Mesothelial cell of epicardium (in vitro differentiated cells): ENCODE measurements at regions not wholly inside any gene's neighbourhood (a gene's known extent, or its start where the extent isn't known, plus 50 kb on each side); places are given as distances from the start of the nearest gene placed in this dataset.
A peak's percentile ranks its signal among the peaks of the same experiment; 100 is the strongest.

Source experiments
- DNase-seq, 2 experiments: peaks; one replicate each; pipeline ENCODE4 v3.0.0; 2021; ENCODE audit warnings: low spot score in 2 of 2; ENCODE audit not compliant: unreplicated experiment in 2 of 2
- H3K27ac Mint-ChIP-seq: 2 replicates; pipeline ENCODE4 v1.8.0; 2021; ENCODE audit warnings: mixed read lengths
- H3K27me3 Mint-ChIP-seq: 2 replicates; pipeline ENCODE4 v1.8.0; 2021; ENCODE audit warnings: low read depth, mixed read lengths
- H3K36me3 Mint-ChIP-seq: 2 replicates; pipeline ENCODE4 v1.8.0; 2021; ENCODE audit warnings: mixed read lengths
- H3K4me1 Mint-ChIP-seq: 2 replicates; pipeline ENCODE4 v1.8.0; 2021; ENCODE audit warnings: mixed read lengths
- H3K4me3 Mint-ChIP-seq: 2 replicates; pipeline ENCODE4 v1.8.0; 2021; ENCODE audit warnings: mild to moderate bottlenecking, moderate library complexity, mixed read lengths
- H3K9me3 Mint-ChIP-seq: 2 replicates; pipeline ENCODE4 v1.8.0; 2021; ENCODE audit warnings: mixed read lengths
- CTCF ChIP-seq: fragments of 200-600 bp; sonication (generic); IDR thresholded peaks from one replicate; pipeline ENCODE4 v1.5.0; 2021; ENCODE audit warnings: antibody characterized with exemption; ENCODE audit not compliant: unreplicated experiment

- H3K4me1 Mint-ChIP-seq: peaks cover 28% of the 10 kb centered on the region
- H3K27ac Mint-ChIP-seq: peak overlapping the region; percentile 3
- no peak for DNase-seq
- TF ChIP-seq CTCF: no peak
- H3K36me3 Mint-ChIP-seq: no peaks in the 10 kb centered on the region
- no peaks in the 10 kb centered on the region for H3K27me3 Mint-ChIP-seq
- no peaks in the 10 kb centered on the region for H3K9me3 Mint-ChIP-seq
- no peak overlapping the region for H3K4me3 Mint-ChIP-seq
Measured at GRCh38 chr14:26963711-26964110, 365.9 kb upstream of the NOVA1 start.

DNA sequence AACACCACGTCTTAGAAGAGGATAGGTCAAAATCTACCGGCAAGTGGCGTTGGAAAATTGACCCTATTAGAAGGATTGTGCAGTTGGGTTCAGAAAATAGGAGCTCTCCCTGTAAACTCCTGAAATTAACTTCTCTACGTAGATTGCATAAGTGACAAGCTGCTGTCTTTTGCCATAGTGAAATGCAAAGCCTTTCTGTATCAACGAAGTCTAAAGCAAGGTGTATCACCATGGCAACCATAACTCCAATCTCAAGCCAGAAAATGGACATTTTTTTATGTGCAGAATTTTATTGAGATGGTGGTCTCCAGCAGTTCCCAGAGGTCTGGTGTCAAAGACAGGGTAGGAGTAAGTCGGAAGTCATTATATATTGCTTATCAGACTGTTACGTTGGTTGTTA is 367.7 kb upstream of the NOVA1 start:
- H3K9me3 Mint-ChIP-seq: peaks cover 6% of the 10 kb centered on the region
- no peak overlapping the region for H3K4me3 Mint-ChIP-seq
- H3K27ac Mint-ChIP-seq: no peak overlapping the region
- no peak for DNase-seq
- H3K27me3 Mint-ChIP-seq: no peaks in the 10 kb centered on the region
- H3K36me3 Mint-ChIP-seq: no peaks in the 10 kb centered on the region
- no peak for TF ChIP-seq CTCF
- H3K4me1 Mint-ChIP-seq: peaks cover 19% of the 10 kb centered on the region

GRCh38 chr14:26966908-26967307 is 369.1 kb upstream of the NOVA1 start:
- Mint-ChIP-seq H3K9me3 (peaks cover 10% of the 10 kb centered on the region), H3K27me3 (no peaks in the 10 kb centered on the region), H3K36me3 (no peaks in the 10 kb centered on the region), H3K4me1 (peaks cover 14% of the 10 kb centered on the region), H3K4me3 (no peak overlapping the region), H3K27ac (no peak overlapping the region)
- TF ChIP-seq CTCF: no peak
- DNase-seq: no peak

- no peak for TF ChIP-seq CTCF
- Mint-ChIP-seq H3K9me3 (peaks cover 4% of the 10 kb centered on the region), H3K4me1 (no peaks in the 10 kb centered on the region), H3K27me3 (no peaks in the 10 kb centered on the region), H3K36me3 (no peaks in the 10 kb centered on the region), H3K4me3 (no peak overlapping the region), H3K27ac (no peak overlapping the region)
- DNase-seq: no peak
Measured at GRCh38 chr14:26974965-26975364, 377.1 kb upstream of the NOVA1 start.

DNA sequence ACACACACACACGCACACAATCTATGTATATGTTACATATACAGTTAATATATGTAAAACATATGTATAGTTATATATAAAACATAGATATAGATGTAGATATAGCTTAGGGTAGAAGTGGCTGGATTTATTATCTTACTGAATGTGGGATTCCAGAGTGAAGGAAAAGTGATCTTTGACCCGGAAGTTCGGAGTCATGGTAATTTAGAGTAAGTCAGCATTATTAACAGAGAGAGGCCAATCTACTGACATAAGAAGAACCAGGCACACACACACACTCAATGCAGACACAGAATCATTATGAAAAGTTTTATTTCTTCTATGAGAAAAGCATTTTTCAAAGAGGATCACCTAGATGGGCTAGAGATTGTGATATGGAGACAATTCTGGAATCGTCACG is 384.2 kb upstream of the NOVA1 start:
- H3K4me3 Mint-ChIP-seq: no peak overlapping the region
- no peaks in the 10 kb centered on the region for H3K9me3 Mint-ChIP-seq
- H3K27ac Mint-ChIP-seq: no peak overlapping the region
- DNase-seq: no peak
- H3K36me3 Mint-ChIP-seq: no peaks in the 10 kb centered on the region
- no peak for TF ChIP-seq CTCF
- H3K4me1 Mint-ChIP-seq: peaks cover 14% of the 10 kb centered on the region
- H3K27me3 Mint-ChIP-seq: no peaks in the 10 kb centered on the region
